Endothelial cell of umbilical vein (primary cell): ENCODE measurements at regions not wholly inside any gene's neighbourhood (a gene's known extent, or its start where the extent isn't known, plus 50 kb on each side); places are given as distances from the start of the nearest gene placed in this dataset.

ENCODE experiments used
- BruUV-seq: library from RNA; stranded (reverse); fragments of 400-500 nt; replicated peaks from 2 replicates; lab custom pipeline; 2021; lab: Mats Ljungman, UMichigan
- CTCF ChIA-PET: fragments of 300-600, 350-600 bp; sonication (Branson Sonifier 250); formaldehyde crosslinking; loops from one replicate; lab custom pipeline; 2021; ENCODE audit warnings: antibody characterized with exemption, inconsistent platforms; lab: Charles Lee
- POLR2A ChIA-PET: fragments of 300-600, 350-600 bp; sonication (Branson Sonifier 250); formaldehyde crosslinking; loops from one replicate; lab custom pipeline; 2021; ENCODE audit warnings: antibody characterized with exemption, inconsistent platforms; lab: Charles Lee
- DNase-seq: peaks from one replicate; pipeline ENCODE4 v3.0.0-alpha.2; 2011; ENCODE audit warnings: low read depth, low spot score
- FAIRE-seq: peaks from 2 replicates; lab custom pipeline; 2011; peaks lifted over from hg19 to GRCh38; lab: Jason Lieb, UNC
- H2AFZ ChIP-seq: 2 replicates; pipeline ENCODE4 v1.6.0; 2012; ENCODE audit warnings: low read depth, low read length, control low read depth, inconsistent platforms
- H3K27ac ChIP-seq: 2 replicates; pipeline ENCODE4 v1.5.1; 2011; ENCODE audit warnings: low read depth, mild to moderate bottlenecking, control low read depth, low read length, moderate library complexity; ENCODE audit not compliant: insufficient read depth
- H3K27me3 ChIP-seq, 2 experiments: 2 replicates each; pipeline versions ENCODE4 v1.6.0 to v1.6.1; 2011; ENCODE audit warnings: low read length in 2 of 2, mixed read lengths in 1 of 2; ENCODE audit not compliant: control insufficient read depth in 2 of 2, insufficient read depth in 2 of 2
- H3K36me3 ChIP-seq, 2 experiments: 2 replicates in 1 of 2; 3 replicates in 1 of 2; pipeline ENCODE4 v1.5.1; 2011; ENCODE audit warnings: low read length in 2 of 2, mild to moderate bottlenecking in 1 of 2, moderate library complexity in 1 of 2; ENCODE audit not compliant: control insufficient read depth in 2 of 2, insufficient read depth in 2 of 2; ENCODE audit errors: extremely low read depth in 1 of 2
- H3K4me1 ChIP-seq: 3 replicates; pipeline ENCODE4 v1.5.1; 2011; ENCODE audit warnings: mild to moderate bottlenecking, low read length; ENCODE audit not compliant: control insufficient read depth, insufficient read depth; ENCODE audit errors: extremely low read depth
- H3K4me2 ChIP-seq: 2 replicates; pipeline ENCODE4 v1.6.1; 2011; ENCODE audit warnings: low read length, control low read depth, mixed read lengths; ENCODE audit not compliant: insufficient read depth
- H3K4me3 ChIP-seq, 3 experiments: fragments of 200-600 bp in 1 of 3; sonication (generic), shearing (Covaris generic) in 1 of 3; replicated peaks in 1 of 3; 2 replicates each; pipeline ENCODE4 v1.5.1; 2011 to 2016; ENCODE audit warnings: control low read depth in 3 of 3, low read length in 3 of 3, mild to moderate bottlenecking in 2 of 3, inconsistent platforms in 1 of 3, low read depth in 1 of 3, moderate library complexity in 1 of 3; ENCODE audit not compliant: insufficient read depth in 1 of 3
- H3K79me2 ChIP-seq: 2 replicates; pipeline ENCODE4 v1.6.0; 2012; ENCODE audit warnings: low read length, inconsistent platforms; ENCODE audit not compliant: control insufficient read depth, insufficient read depth
- H3K9ac ChIP-seq: replicated peaks from 2 replicates; pipeline ENCODE3; 2011; ENCODE audit warnings: low read length, control low read depth; ENCODE audit not compliant: insufficient read depth; ENCODE audit errors: extremely low read depth
- H3K9me1 ChIP-seq: replicated peaks from 3 replicates; pipeline ENCODE4 v1.6.0; 2011; ENCODE audit warnings: mild to moderate bottlenecking, low read length; ENCODE audit not compliant: control insufficient read depth, insufficient read depth; ENCODE audit errors: extremely low read depth
- H3K9me3 ChIP-seq: replicated peaks from 2 replicates; pipeline ENCODE4 v1.5.1; 2012; ENCODE audit warnings: low read length, inconsistent platforms; ENCODE audit not compliant: control insufficient read depth, insufficient read depth
- H4K20me1 ChIP-seq: replicated peaks from 2 replicates; pipeline ENCODE3; 2011; ENCODE audit warnings: mild to moderate bottlenecking, low read length; ENCODE audit not compliant: control insufficient read depth, insufficient read depth; ENCODE audit errors: extremely low read depth
- CTCF ChIP-seq, 2 donors: IDR thresholded peaks; 1 replicate in 1 of 2; 2 replicates in 1 of 2; pipeline ENCODE4 v1.5.1; 2011; ENCODE audit warnings: low read length in 2 of 2, mild to moderate bottlenecking in 2 of 2, moderate library complexity in 2 of 2, control low read depth in 1 of 2, inconsistent platforms in 1 of 2, low read depth in 1 of 2; ENCODE audit not compliant: insufficient read depth in 1 of 2; ENCODE audit errors: extremely low read depth in 1 of 2
- EZH2 ChIP-seq: IDR thresholded peaks from 2 replicates; pipeline ENCODE4 v1.6.1; 2012; ENCODE audit warnings: borderline replicate concordance, low read depth, mild to moderate bottlenecking, moderate library complexity, low read length, inconsistent platforms; ENCODE audit not compliant: severe bottlenecking
- FOS ChIP-seq: IDR thresholded peaks from 2 replicates; pipeline ENCODE4 v1.6.1; 2011; ENCODE audit warnings: mild to moderate bottlenecking, low read length, moderate library complexity, borderline replicate concordance; ENCODE audit not compliant: insufficient read depth
- GATA2 ChIP-seq: IDR thresholded peaks from 2 replicates; pipeline ENCODE4 v1.7.0; 2011; ENCODE audit warnings: low read depth, mild to moderate bottlenecking, moderate library complexity, mixed read lengths, low read length; ENCODE audit not compliant: insufficient read length, insufficient read depth
- JUN ChIP-seq: IDR thresholded peaks from 2 replicates; pipeline ENCODE4 v1.6.1; 2011; ENCODE audit warnings: borderline replicate concordance, low read depth; ENCODE audit not compliant: insufficient read length, insufficient read depth
- MAX ChIP-seq: IDR thresholded peaks from 2 replicates; pipeline ENCODE4 v1.6.1; 2011; ENCODE audit not compliant: insufficient read depth, insufficient read length
- MYC ChIP-seq: IDR thresholded peaks from one replicate; pipeline ENCODE4 v1.6.1; 2011; ENCODE audit warnings: mild to moderate bottlenecking, low read depth, low read length
- POLR2A ChIP-seq: IDR thresholded peaks from 2 replicates; pipeline ENCODE4 v1.6.1; 2012; ENCODE audit warnings: low read depth, mild to moderate bottlenecking, control low read depth, low read length
- POLR2AphosphoS5 ChIP-seq: IDR thresholded peaks from 2 replicates; pipeline ENCODE4 v1.6.1; 2012; ENCODE audit warnings: low read depth, mild to moderate bottlenecking, control low read depth, low read length, moderate library complexity; ENCODE audit not compliant: insufficient read depth
- dilution Hi-C: fragments of 300-500 bp; cut with MboI; formaldehyde crosslinking; loops from one replicate; pipeline ENCODE4 v1.15.0; 2019; ENCODE audit warnings: low sequenced_read_pairs; ENCODE audit not compliant: extremely low pct_ligation_motif_present
- intact Hi-C: fragments of 100-400 bp; cut with micrococcal nuclease; formaldehyde crosslinking; loops from one replicate; pipeline ENCODE4 v1.10.0; 2022

- Histone ChIP-seq H4K20me1 (no peaks in the 10 kb centered on the region), H3K27ac (no peak overlapping the region), H3K4me2 (no peak overlapping the region), H2AFZ (no peak overlapping the region), H3K27me3 (no peaks in the 10 kb centered on the region), H3K9ac (no peak overlapping the region), H3K36me3 (no peaks in the 10 kb centered on the region), H3K79me2 (no peaks in the 10 kb centered on the region), H3K4me1 (no peaks in the 10 kb centered on the region), H3K9me1 (no peaks in the 10 kb centered on the region), H3K4me3 (no peak overlapping the region), H3K9me3 (no peaks in the 10 kb centered on the region)
- intact Hi-C loops (no loop called here), dilution Hi-C loops (no loop called here)
- ChIA-PET POLR2A (no interaction called here), CTCF (no interaction called here)
- FAIRE-seq (no peak), DNase-seq (no peak)
- BruUV-seq, result no TSS peak
- TF ChIP-seq MAX (no peak), FOS (no peak), EZH2 (no peak), JUN (no peak), CTCF (IDR thresholded peaks at IDR 0.05; ENCODE audit: extremely low read depth in 1 of 2, insufficient read depth in 1 of 2, low read depth in 1 of 2, low read length in 2 of 2) (no peak), POLR2AphosphoS5 (no peak), POLR2A (no peak), GATA2 (no peak), MYC (no peak)
These were observed 422.4 kb downstream of the CTTN start for GRCh38 chr11:70820712-70821111.
